GM12892 (cell line): ENCODE measurements at regions not wholly inside any gene's neighbourhood (a gene's known extent, or its start where the extent isn't known, plus 50 kb on each side); places are given as distances from the start of the nearest gene placed in this dataset.

Experiments used
- POLR2A ChIP-seq: IDR thresholded peaks from 2 replicates; pipeline ENCODE4 v1.6.1; 2011; ENCODE audit warnings: low read depth, low read length, control low read depth
- POLR2AphosphoS5 ChIP-seq: IDR thresholded peaks from 2 replicates; pipeline ENCODE4 v1.6.1; 2011; ENCODE audit warnings: low read depth, low read length, control low read depth

DNA sequence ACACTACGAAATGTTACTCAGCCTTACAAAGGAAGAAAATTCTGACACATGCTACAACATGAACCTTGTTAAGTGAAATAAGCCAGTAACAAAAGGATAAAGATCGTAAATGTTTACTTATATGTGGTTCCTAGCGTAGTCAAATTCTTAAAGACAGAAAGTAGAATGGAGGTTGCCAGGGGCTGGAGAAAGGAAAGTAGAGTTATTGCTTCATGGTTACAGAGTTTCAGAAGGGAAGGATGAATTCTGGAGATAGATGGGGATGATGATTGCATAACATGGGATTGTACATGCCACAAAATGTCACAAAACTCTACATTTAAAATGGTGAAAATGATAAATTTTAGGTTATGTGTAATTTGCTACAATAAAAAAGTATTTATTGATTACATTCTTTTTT lies 103.8 kb downstream of the CHD9NB start:
- TF ChIP-seq POLR2A = no peak
- TF ChIP-seq POLR2AphosphoS5 = no peak
